SK-N-SH treated with all-trans-retinoic acid at 6 μM for 48 hours (cell line): ENCODE measurements at regions not wholly inside any gene's neighbourhood (a gene's known extent, or its start where the extent isn't known, plus 50 kb on each side); places are given as distances from the start of the nearest gene placed in this dataset.

ENCODE experiments used
- ARNTL ChIP-seq: fragments of 450-650 bp; formaldehyde crosslinking; IDR thresholded peaks from 2 replicates; pipeline ENCODE4 v1.5.0; 2020; ENCODE audit warnings: low read depth, mild to moderate bottlenecking, moderate library complexity, borderline replicate concordance
- CSDC2 ChIP-seq: fragments of 250-450 bp; sonication (Bioruptor Pico); IDR thresholded peaks from 2 replicates; pipeline ENCODE4 v1.5.0; 2020; ENCODE audit warnings: mild to moderate bottlenecking, moderate library complexity
- ISL1 ChIP-seq: fragments of 250-450 bp; sonication (Bioruptor Pico); IDR thresholded peaks from 2 replicates; pipeline ENCODE4 v2.1.2; 2022; ENCODE audit warnings: mild to moderate bottlenecking, moderate library complexity
- OSR1 ChIP-seq: fragments of 250-450 bp; sonication (Bioruptor Pico); IDR thresholded peaks from 2 replicates; pipeline ENCODE4 v1.8.0; 2022; ENCODE audit warnings: moderate library complexity, mild to moderate bottlenecking, inconsistent platforms
- RARB ChIP-seq: fragments of 250-450 bp; sonication (Bioruptor Pico); IDR thresholded peaks from 2 replicates; pipeline ENCODE4 v1.8.0; 2021; ENCODE audit warnings: mild to moderate bottlenecking, moderate library complexity
- ZFP3 ChIP-seq: fragments of 250-450 bp; sonication (Bioruptor Pico); IDR thresholded peaks from 2 replicates; pipeline ENCODE4 v1.5.0; 2020; ENCODE audit warnings: mild to moderate bottlenecking, moderate library complexity
- TF ChIP-seq, protein P1 (sequence below): fragments of 250-450 bp; sonication (Bioruptor Pico); IDR thresholded peaks from 2 replicates; pipeline ENCODE4 v1.8.0; 2020; ENCODE audit warnings: mild to moderate bottlenecking, moderate library complexity, borderline replicate concordance
- TF ChIP-seq, protein P2 (sequence below): fragments of 250-450 bp; sonication (Bioruptor Pico); IDR thresholded peaks from 2 replicates; pipeline ENCODE4 v1.5.0; 2020; ENCODE audit warnings: mild to moderate bottlenecking, moderate library complexity
- TF ChIP-seq, protein P3 (sequence below): fragments of 250-450 bp; sonication (Bioruptor Pico); IDR thresholded peaks from 2 replicates; pipeline ENCODE4 v1.5.1; 2020; ENCODE audit warnings: low read depth, mild to moderate bottlenecking, moderate library complexity

GRCh38 chr20:39468703-39469102 is 506.6 kb downstream of the DHX35 start:
- TF ChIP-seq, protein P1, sequence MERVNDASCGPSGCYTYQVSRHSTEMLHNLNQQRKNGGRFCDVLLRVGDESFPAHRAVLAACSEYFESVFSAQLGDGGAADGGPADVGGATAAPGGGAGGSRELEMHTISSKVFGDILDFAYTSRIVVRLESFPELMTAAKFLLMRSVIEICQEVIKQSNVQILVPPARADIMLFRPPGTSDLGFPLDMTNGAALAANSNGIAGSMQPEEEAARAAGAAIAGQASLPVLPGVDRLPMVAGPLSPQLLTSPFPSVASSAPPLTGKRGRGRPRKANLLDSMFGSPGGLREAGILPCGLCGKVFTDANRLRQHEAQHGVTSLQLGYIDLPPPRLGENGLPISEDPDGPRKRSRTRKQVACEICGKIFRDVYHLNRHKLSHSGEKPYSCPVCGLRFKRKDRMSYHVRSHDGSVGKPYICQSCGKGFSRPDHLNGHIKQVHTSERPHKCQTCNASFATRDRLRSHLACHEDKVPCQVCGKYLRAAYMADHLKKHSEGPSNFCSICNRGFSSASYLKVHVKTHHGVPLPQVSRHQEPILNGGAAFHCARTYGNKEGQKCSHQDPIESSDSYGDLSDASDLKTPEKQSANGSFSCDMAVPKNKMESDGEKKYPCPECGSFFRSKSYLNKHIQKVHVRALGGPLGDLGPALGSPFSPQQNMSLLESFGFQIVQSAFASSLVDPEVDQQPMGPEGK (CRISPR knock-in tag), result no peak
- TF ChIP-seq ZFP3 (CRISPR knock-in tag), result no peak
- no peak for TF ChIP-seq RARB (CRISPR knock-in tag)
- TF ChIP-seq ISL1 (CRISPR knock-in tag), result no peak
- TF ChIP-seq, protein P2, sequence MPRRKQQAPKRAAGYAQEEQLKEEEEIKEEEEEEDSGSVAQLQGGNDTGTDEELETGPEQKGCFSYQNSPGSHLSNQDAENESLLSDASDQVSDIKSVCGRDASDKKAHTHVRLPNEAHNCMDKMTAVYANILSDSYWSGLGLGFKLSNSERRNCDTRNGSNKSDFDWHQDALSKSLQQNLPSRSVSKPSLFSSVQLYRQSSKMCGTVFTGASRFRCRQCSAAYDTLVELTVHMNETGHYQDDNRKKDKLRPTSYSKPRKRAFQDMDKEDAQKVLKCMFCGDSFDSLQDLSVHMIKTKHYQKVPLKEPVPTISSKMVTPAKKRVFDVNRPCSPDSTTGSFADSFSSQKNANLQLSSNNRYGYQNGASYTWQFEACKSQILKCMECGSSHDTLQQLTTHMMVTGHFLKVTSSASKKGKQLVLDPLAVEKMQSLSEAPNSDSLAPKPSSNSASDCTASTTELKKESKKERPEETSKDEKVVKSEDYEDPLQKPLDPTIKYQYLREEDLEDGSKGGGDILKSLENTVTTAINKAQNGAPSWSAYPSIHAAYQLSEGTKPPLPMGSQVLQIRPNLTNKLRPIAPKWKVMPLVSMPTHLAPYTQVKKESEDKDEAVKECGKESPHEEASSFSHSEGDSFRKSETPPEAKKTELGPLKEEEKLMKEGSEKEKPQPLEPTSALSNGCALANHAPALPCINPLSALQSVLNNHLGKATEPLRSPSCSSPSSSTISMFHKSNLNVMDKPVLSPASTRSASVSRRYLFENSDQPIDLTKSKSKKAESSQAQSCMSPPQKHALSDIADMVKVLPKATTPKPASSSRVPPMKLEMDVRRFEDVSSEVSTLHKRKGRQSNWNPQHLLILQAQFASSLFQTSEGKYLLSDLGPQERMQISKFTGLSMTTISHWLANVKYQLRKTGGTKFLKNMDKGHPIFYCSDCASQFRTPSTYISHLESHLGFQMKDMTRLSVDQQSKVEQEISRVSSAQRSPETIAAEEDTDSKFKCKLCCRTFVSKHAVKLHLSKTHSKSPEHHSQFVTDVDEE (CRISPR knock-in tag), result no peak
- TF ChIP-seq ARNTL (CRISPR knock-in tag), result no peak
- TF ChIP-seq, protein P3, sequence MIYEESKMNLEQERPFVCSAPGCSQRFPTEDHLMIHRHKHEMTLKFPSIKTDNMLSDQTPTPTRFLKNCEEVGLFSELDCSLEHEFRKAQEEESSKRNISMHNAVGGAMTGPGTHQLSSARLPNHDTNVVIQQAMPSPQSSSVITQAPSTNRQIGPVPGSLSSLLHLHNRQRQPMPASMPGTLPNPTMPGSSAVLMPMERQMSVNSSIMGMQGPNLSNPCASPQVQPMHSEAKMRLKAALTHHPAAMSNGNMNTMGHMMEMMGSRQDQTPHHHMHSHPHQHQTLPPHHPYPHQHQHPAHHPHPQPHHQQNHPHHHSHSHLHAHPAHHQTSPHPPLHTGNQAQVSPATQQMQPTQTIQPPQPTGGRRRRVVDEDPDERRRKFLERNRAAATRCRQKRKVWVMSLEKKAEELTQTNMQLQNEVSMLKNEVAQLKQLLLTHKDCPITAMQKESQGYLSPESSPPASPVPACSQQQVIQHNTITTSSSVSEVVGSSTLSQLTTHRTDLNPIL (CRISPR knock-in tag), result no peak
- TF ChIP-seq OSR1 (CRISPR knock-in tag), result no peak
- TF ChIP-seq CSDC2 (CRISPR knock-in tag), result no peak
